Embryonic facial prominence (tissue), 1 donor: ENCODE measurements at regions not wholly inside any gene's neighbourhood (a gene's known extent, or its start where the extent isn't known, plus 50 kb on each side); places are given as distances from the start of the nearest gene placed in this dataset.

Source experiments
- DNase-seq: peaks from one replicate; pipeline ENCODE4 v3.0.0-alpha.2; 2016; ENCODE audit errors: extremely low spot score

GRCh38 chr11:127334466-127334865 is 333.9 kb upstream of the KIRREL3 start:
- DNase-seq, result no peak

- DNase-seq, result no peak
Observed at GRCh38 chr11:127332896-127333295, 332.3 kb upstream of the KIRREL3 start.

GRCh38 chr11:127330044-127330443 is 329.5 kb upstream of the KIRREL3 start:
- no peak for DNase-seq

GRCh38 chr11:127308291-127308690 is 307.7 kb upstream of the KIRREL3 start:
- DNase-seq, result no peak

GRCh38 chr11:127307700-127308099 is 307.1 kb upstream of the KIRREL3 start:
- no peak for DNase-seq

GRCh38 chr11:127304634-127305033 is 304.1 kb upstream of the KIRREL3 start:
- DNase-seq, result no peak

- DNase-seq, result no peak
Observed at GRCh38 chr11:127288926-127289325, 288.4 kb upstream of the KIRREL3 start.

GRCh38 chr11:127281534-127281933 is 281.0 kb upstream of the KIRREL3 start:
- no peak for DNase-seq

GRCh38 chr11:127275774-127276173 is 275.2 kb upstream of the KIRREL3 start:
- DNase-seq, result no peak

- no peak for DNase-seq
Observed at GRCh38 chr11:127274328-127274676, 273.7 kb upstream of the KIRREL3 start.

- DNase-seq, result no peak
Observed at GRCh38 chr11:127273593-127274327, 273.2 kb upstream of the KIRREL3 start.

- no peak for DNase-seq
Observed at GRCh38 chr11:127270851-127271250, 270.3 kb upstream of the KIRREL3 start.

- DNase-seq, result no peak
Observed at GRCh38 chr11:127269911-127270310, 269.3 kb upstream of the KIRREL3 start.

- DNase-seq, result no peak
Observed at GRCh38 chr11:127268932-127269331, 268.4 kb upstream of the KIRREL3 start.

GRCh38 chr11:127268521-127268920 is 268.0 kb upstream of the KIRREL3 start:
- DNase-seq, result no peak

GRCh38 chr11:127259102-127259501 is 258.5 kb upstream of the KIRREL3 start:
- DNase-seq, result no peak

GRCh38 chr11:127255209-127255608 is 254.6 kb upstream of the KIRREL3 start:
- DNase-seq, result no peak

- DNase-seq, result no peak
Observed at GRCh38 chr11:127252321-127252720, 251.8 kb upstream of the KIRREL3 start.

- DNase-seq, result no peak
Observed at GRCh38 chr11:127249576-127249975, 249.0 kb upstream of the KIRREL3 start.

GRCh38 chr11:127248476-127248875 is 247.9 kb upstream of the KIRREL3 start:
- DNase-seq, result no peak

- DNase-seq, result no peak
Observed at GRCh38 chr11:127247261-127247851, 246.8 kb upstream of the KIRREL3 start.

- no peak for DNase-seq
Observed at GRCh38 chr11:127242676-127243075, 242.1 kb upstream of the KIRREL3 start.

- no peak for DNase-seq
Observed at GRCh38 chr11:127238321-127238720, 237.8 kb upstream of the KIRREL3 start.

GRCh38 chr11:127236776-127237175 is 236.2 kb upstream of the KIRREL3 start:
- no peak for DNase-seq
